ENCODE measurements at regions not wholly inside any gene's neighbourhood (a gene's known extent, or its start where the extent isn't known, plus 50 kb on each side); places are given as distances from the start of the nearest gene placed in this dataset.
A peak's percentile ranks its signal among the peaks of the same experiment; 100 is the strongest.

- H3K27me3 Mint-ChIP-seq = no peaks in the 10 kb centered on the region
- H3K27ac Mint-ChIP-seq = no peak overlapping the region
- no peak for DNase-seq
- H3K9me3 Mint-ChIP-seq = peaks cover 4% of the 10 kb centered on the region
- peaks cover 8% of the 10 kb centered on the region for H3K4me1 Mint-ChIP-seq (ENCODE audit: low read depth)
- H3K36me3 Mint-ChIP-seq (ENCODE audit: low read depth) = no peaks in the 10 kb centered on the region
- no peak overlapping the region for H3K4me3 Mint-ChIP-seq
Measured at GRCh38 chr1:5410652-5411051, 581.6 kb downstream of the NPHP4 start.

GRCh38 chr1:5408401-5408800 is 583.8 kb downstream of the NPHP4 start:
- H3K27ac Mint-ChIP-seq = no peak overlapping the region
- peaks cover 4% of the 10 kb centered on the region for H3K9me3 Mint-ChIP-seq
- no peak for DNase-seq
- H3K36me3 Mint-ChIP-seq (ENCODE audit: low read depth) = no peaks in the 10 kb centered on the region
- H3K4me1 Mint-ChIP-seq (ENCODE audit: low read depth) = peaks cover 10% of the 10 kb centered on the region
- no peak overlapping the region for H3K4me3 Mint-ChIP-seq
- H3K27me3 Mint-ChIP-seq = no peaks in the 10 kb centered on the region

GRCh38 chr1:5405263-5405662 is 587.0 kb downstream of the NPHP4 start:
- no peak overlapping the region for H3K4me3 Mint-ChIP-seq
- H3K27ac Mint-ChIP-seq = no peak overlapping the region
- H3K4me1 Mint-ChIP-seq (ENCODE audit: low read depth) = peaks cover 1% of the 10 kb centered on the region
- no peak for DNase-seq
- H3K36me3 Mint-ChIP-seq (ENCODE audit: low read depth) = no peaks in the 10 kb centered on the region
- no peaks in the 10 kb centered on the region for H3K27me3 Mint-ChIP-seq
- peaks cover 4% of the 10 kb centered on the region for H3K9me3 Mint-ChIP-seq

- H3K27me3 Mint-ChIP-seq = no peaks in the 10 kb centered on the region
- peaks cover 6% of the 10 kb centered on the region for H3K4me1 Mint-ChIP-seq (ENCODE audit: low read depth)
- H3K36me3 Mint-ChIP-seq (ENCODE audit: low read depth) = no peaks in the 10 kb centered on the region
- H3K9me3 Mint-ChIP-seq = peaks cover 4% of the 10 kb centered on the region
- DNase-seq = no peak
- no peak overlapping the region for H3K4me3 Mint-ChIP-seq
- no peak overlapping the region for H3K27ac Mint-ChIP-seq
Measured at GRCh38 chr1:5404412-5405203, 587.6 kb downstream of the NPHP4 start.

- DNase-seq = no peak
- peaks cover 4% of the 10 kb centered on the region for H3K9me3 Mint-ChIP-seq
- no peak overlapping the region for H3K4me3 Mint-ChIP-seq
- H3K27ac Mint-ChIP-seq = no peak overlapping the region
- H3K36me3 Mint-ChIP-seq (ENCODE audit: low read depth) = no peaks in the 10 kb centered on the region
- no peaks in the 10 kb centered on the region for H3K27me3 Mint-ChIP-seq
- peaks cover 7% of the 10 kb centered on the region for H3K4me1 Mint-ChIP-seq (ENCODE audit: low read depth)
Measured at GRCh38 chr1:5403935-5404334, 588.3 kb downstream of the NPHP4 start.

- no peak for DNase-seq
- Mint-ChIP-seq H3K36me3 (ENCODE audit: low read depth) (no peaks in the 10 kb centered on the region), H3K4me3 (no peak overlapping the region), H3K9me3 (no peaks in the 10 kb centered on the region), H3K27ac (no peak overlapping the region), H3K4me1 (ENCODE audit: low read depth) (peaks cover 7% of the 10 kb centered on the region), H3K27me3 (no peaks in the 10 kb centered on the region)
Measured at GRCh38 chr1:5402618-5403017, 589.6 kb downstream of the NPHP4 start.

- no peaks in the 10 kb centered on the region for H3K27me3 Mint-ChIP-seq
Measured at GRCh38 chr1:5399771-5400170, 592.5 kb downstream of the NPHP4 start.

GRCh38 chr1:5396593-5396992 is 595.6 kb downstream of the NPHP4 start:
- DNase-seq = no peak
- Mint-ChIP-seq H3K4me3 (no peak overlapping the region), H3K27me3 (no peaks in the 10 kb centered on the region), H3K36me3 (ENCODE audit: low read depth) (no peaks in the 10 kb centered on the region), H3K27ac (no peak overlapping the region), H3K4me1 (ENCODE audit: low read depth) (peaks cover 22% of the 10 kb centered on the region), H3K9me3 (peaks cover 5% of the 10 kb centered on the region)

More at GRCh38 chr1:5399771-5400170, 592.5 kb downstream of the NPHP4 start:
- no peak overlapping the region for H3K27ac Mint-ChIP-seq
- H3K4me1 Mint-ChIP-seq (ENCODE audit: low read depth) = peaks cover 7% of the 10 kb centered on the region
- DNase-seq = no peak
- peaks cover 5% of the 10 kb centered on the region for H3K9me3 Mint-ChIP-seq
- H3K4me3 Mint-ChIP-seq = no peak overlapping the region
- H3K36me3 Mint-ChIP-seq (ENCODE audit: low read depth) = no peaks in the 10 kb centered on the region

GRCh38 chr1:5394111-5394510 is 598.1 kb downstream of the NPHP4 start:
- no peak for DNase-seq
- Mint-ChIP-seq H3K27me3 (no peaks in the 10 kb centered on the region), H3K4me1 (ENCODE audit: low read depth) (peaks cover 16% of the 10 kb centered on the region), H3K4me3 (no peak overlapping the region), H3K36me3 (ENCODE audit: low read depth) (no peaks in the 10 kb centered on the region), H3K9me3 (peaks cover 5% of the 10 kb centered on the region), H3K27ac (no peak overlapping the region)

GRCh38 chr1:5393603-5394002 is 598.6 kb downstream of the NPHP4 start:
- DNase-seq = no peak
- no peaks in the 10 kb centered on the region for H3K36me3 Mint-ChIP-seq (ENCODE audit: low read depth)
- H3K4me3 Mint-ChIP-seq = no peak overlapping the region
- H3K27me3 Mint-ChIP-seq = no peaks in the 10 kb centered on the region
- no peak overlapping the region for H3K27ac Mint-ChIP-seq
- peaks cover 5% of the 10 kb centered on the region for H3K9me3 Mint-ChIP-seq
- peaks cover 16% of the 10 kb centered on the region for H3K4me1 Mint-ChIP-seq (ENCODE audit: low read depth)

GRCh38 chr1:5393146-5393545 is 599.1 kb downstream of the NPHP4 start:
- Mint-ChIP-seq H3K4me3 (no peak overlapping the region), H3K4me1 (ENCODE audit: low read depth) (peaks cover 16% of the 10 kb centered on the region), H3K27ac (no peak overlapping the region), H3K36me3 (ENCODE audit: low read depth) (no peaks in the 10 kb centered on the region), H3K9me3 (peaks cover 5% of the 10 kb centered on the region), H3K27me3 (no peaks in the 10 kb centered on the region)
- no peak for DNase-seq

GRCh38 chr1:5391725-5392124 is 600.5 kb downstream of the NPHP4 start:
- Mint-ChIP-seq H3K27me3 (no peaks in the 10 kb centered on the region), H3K4me3 (no peak overlapping the region), H3K4me1 (ENCODE audit: low read depth) (peaks cover 16% of the 10 kb centered on the region), H3K9me3 (peaks cover 5% of the 10 kb centered on the region), H3K36me3 (ENCODE audit: low read depth) (no peaks in the 10 kb centered on the region), H3K27ac (no peak overlapping the region)
- no peak for DNase-seq

GRCh38 chr1:5390504-5390903 is 601.7 kb downstream of the NPHP4 start:
- Mint-ChIP-seq H3K27me3 (no peaks in the 10 kb centered on the region), H3K9me3 (peaks cover 4% of the 10 kb centered on the region), H3K4me3 (no peak overlapping the region), H3K4me1 (ENCODE audit: low read depth) (peaks cover 18% of the 10 kb centered on the region), H3K36me3 (ENCODE audit: low read depth) (no peaks in the 10 kb centered on the region), H3K27ac (no peak overlapping the region)
- DNase-seq = no peak

- Mint-ChIP-seq H3K27ac (peak overlapping the region; percentile 82), H3K4me1 (ENCODE audit: low read depth) (peaks cover 18% of the 10 kb centered on the region), H3K36me3 (ENCODE audit: low read depth) (no peaks in the 10 kb centered on the region), H3K27me3 (no peaks in the 10 kb centered on the region), H3K4me3 (peak overlapping the region; percentile 55), H3K9me3 (no peaks in the 10 kb centered on the region)
- no peak for DNase-seq
Measured at GRCh38 chr1:5389101-5389885, 602.9 kb downstream of the NPHP4 start.

- H3K36me3 Mint-ChIP-seq (ENCODE audit: low read depth) = no peaks in the 10 kb centered on the region
- H3K27ac Mint-ChIP-seq = peak overlapping the region; percentile 82
- H3K27me3 Mint-ChIP-seq = no peaks in the 10 kb centered on the region
- no peak overlapping the region for H3K4me3 Mint-ChIP-seq
- H3K4me1 Mint-ChIP-seq (ENCODE audit: low read depth) = peaks cover 12% of the 10 kb centered on the region
- no peaks in the 10 kb centered on the region for H3K9me3 Mint-ChIP-seq
- no peak for DNase-seq
Measured at GRCh38 chr1:5388622-5389021, 603.6 kb downstream of the NPHP4 start.

All from activated T-cell treated with anti-CD3 and anti-CD28 coated beads, Interleukin-2, amount 50 U/mL, for 24 hours (primary cell).